SKM-1 (cell line): ENCODE measurements at regions not wholly inside any gene's neighbourhood (a gene's known extent, or its start where the extent isn't known, plus 50 kb on each side); places are given as distances from the start of the nearest gene placed in this dataset.
"Not testable (repeated sequence)": the region's sequence is repeated elsewhere in the genome, so short reads cannot be mapped to it uniquely, and the experiment has no call there.

Source experiments
- DNase-seq: peaks from one replicate; lab custom pipeline; 2025; ENCODE audit not compliant: unreplicated experiment; lab: John Stamatoyannopoulos, UW

DNA sequence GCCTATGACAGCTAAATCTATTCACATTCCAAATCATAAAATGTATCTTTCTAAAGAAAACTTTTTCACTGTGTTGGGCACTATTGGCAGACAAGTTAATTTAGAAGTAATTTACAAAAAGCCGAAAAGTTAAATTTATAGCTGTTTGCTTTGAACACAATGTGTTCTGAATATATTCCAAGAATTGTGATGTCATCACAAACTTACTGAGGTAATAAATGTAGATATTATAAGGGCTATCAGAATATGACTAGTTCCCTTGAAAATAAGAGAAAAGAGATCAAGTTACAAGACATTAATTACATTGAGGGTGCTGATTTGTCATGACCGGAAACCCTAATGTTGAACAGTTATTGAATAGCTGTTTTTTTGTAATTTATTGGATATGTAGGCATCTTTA is 153.9 kb upstream of the SCN7A start:
- no peak for DNase-seq

DNA sequence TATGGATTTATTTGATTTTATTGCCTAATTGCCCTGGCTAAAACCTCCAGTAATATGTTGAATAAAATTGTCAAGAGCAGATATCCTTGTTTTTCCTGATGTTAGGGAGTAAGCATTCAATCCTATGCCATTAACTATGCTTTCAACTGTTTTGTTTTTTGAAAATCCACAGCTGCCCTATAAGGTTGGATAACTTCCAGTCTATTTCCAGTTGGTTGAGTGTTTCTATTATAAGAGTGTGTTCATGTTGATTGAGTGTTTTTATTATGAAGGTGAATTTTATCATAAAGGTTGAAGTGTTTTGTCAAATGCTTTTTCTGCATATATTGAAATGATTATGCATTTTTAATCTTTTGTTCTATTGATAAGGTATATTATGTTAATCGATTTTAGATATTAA is 149.9 kb upstream of the SCN7A start:
- no peak for DNase-seq

DNA sequence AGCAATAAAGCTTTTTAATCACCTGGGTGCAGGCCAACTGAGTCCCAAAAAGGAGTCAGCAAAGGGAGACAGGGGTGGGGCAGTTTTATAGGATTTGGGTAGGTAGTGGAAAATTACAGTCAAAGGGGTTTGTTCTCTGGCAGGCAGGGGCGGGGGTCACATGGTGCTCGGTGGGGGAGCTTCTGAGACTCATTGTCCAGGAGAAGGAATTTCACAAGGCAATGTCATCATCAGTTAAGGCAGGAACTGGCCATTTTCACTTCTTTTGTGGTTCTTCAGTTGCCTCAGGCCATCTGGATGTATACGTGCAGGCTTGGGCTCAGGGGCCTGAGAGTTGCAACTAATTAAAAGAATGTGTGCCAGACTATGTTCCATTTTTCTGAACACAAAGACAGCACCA is 147.5 kb upstream of the SCN7A start:
- not testable (repeated sequence) for DNase-seq

- DNase-seq = no peak
Measured at GRCh38 chr2:166637051-166637450, 143.0 kb upstream of the SCN7A start.

DNA sequence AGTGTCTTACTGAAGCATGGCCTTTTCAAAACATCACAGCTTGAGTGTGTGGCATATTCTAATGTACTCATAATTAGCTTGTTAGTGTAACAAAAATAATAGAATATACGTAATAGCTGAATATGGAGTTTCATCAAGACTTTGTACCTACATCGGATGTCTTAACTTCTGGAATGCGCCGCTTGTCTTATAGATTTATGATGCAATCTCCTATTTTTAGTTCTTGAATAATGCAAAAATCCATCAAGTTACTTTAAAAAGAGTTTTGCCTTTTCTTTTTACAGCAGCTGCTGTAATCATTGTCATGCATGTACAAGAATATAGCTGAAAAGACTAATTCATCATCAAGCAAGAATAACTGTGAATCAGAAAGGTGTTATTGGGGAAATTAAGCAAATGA is 140.7 kb upstream of the SCN7A start:
- no peak for DNase-seq

GRCh38 chr2:166632616-166633015 is 138.6 kb upstream of the SCN7A start:
- no peak for DNase-seq

GRCh38 chr2:166628478-166629136 is 134.6 kb upstream of the SCN7A start:
- no peak for DNase-seq

- no peak for DNase-seq
Measured at GRCh38 chr2:166627893-166628292, 133.8 kb upstream of the SCN7A start.

- no peak for DNase-seq
Measured at GRCh38 chr2:166625670-166626069, 131.6 kb upstream of the SCN7A start.

- DNase-seq = no peak
Measured at GRCh38 chr2:166614503-166614902, 120.5 kb upstream of the SCN7A start.

DNA sequence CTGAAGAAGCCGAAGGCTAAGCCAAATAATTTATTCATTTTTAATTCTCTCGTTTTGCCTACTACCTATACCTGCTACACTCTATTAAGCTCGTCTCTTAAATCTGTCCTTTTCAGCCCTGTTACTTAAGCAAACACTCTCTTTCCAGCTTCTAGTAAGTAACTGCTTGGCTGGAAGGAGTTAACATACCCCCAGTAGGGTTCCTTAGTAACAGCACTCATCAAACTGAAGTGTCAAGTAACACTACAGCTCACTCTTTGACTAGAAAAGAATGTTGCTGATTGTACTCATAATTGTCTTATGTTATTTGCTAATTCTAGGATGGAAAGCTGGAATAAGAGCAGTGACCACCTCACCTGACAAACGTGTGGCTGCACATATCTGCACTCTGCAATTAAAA is 120.0 kb upstream of the SCN7A start:
- DNase-seq = no peak

- no peak for DNase-seq
Measured at GRCh38 chr2:166613226-166613625, 119.2 kb upstream of the SCN7A start.

- no peak for DNase-seq
Measured at GRCh38 chr2:166612214-166612613, 118.2 kb upstream of the SCN7A start.

GRCh38 chr2:166610913-166611305 is 116.9 kb upstream of the SCN7A start:
- DNase-seq = no peak

GRCh38 chr2:166610180-166610912 is 116.3 kb upstream of the SCN7A start:
- no peak for DNase-seq

DNA sequence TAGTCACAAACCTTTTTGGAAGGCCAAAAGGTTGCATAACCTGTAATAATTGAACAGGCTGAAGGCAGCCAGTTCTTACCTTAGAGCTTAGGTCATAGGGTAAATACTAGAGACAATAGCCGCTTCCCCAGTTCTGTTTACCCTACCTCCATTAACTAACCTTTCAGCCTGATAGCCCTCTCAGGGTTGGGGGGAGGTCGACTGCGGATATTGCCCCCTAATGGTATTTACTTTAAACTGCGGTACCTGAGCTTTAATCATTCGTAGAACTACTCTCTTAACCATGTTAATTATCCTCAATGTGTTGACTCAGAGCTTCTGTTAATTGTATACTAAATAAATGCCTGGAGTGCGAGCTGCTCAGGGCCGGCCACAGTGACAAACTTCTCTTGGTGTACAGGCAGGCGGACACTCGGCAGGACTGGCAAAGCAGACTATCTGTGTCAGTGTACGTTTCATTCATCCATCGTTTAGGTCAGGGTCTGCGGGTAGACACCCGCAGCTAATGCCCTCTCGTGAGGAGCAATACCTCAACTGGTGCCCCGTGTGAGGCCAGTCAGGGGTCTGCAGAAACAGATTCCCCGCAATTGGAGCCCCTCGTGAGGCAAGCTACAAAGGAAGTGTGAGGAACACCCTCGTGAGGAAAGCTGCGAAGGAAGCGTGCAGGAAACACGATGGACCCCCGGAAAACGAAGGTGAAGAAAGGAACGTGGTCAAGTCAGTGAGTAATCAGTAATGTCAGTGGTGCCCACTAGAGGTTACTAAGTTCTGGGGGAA is 115.3 kb upstream of the SCN7A start:
- DNase-seq = no peak

DNA sequence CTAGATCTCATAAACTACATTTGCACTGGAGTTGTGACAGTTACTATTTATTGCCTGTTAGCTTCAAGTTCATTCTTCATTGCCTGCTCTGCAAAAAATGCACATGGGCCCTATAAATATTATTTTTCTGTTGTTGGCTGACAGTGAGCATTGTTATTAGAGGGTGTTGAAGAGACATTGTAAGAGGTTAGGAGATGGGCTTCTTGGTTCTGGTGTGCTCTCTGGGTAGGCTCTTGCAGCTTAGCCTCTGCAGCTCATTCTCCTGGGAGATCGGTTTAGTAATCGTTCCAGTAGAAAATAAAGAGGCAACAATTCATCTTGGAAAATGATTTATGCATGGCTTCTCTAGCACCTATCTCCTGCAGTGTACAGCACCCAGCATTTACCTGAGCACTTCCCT is 113.8 kb upstream of the SCN7A start:
- DNase-seq = no peak

GRCh38 chr2:166593403-166593802 is 99.4 kb upstream of the SCN7A start:
- no peak for DNase-seq

DNA sequence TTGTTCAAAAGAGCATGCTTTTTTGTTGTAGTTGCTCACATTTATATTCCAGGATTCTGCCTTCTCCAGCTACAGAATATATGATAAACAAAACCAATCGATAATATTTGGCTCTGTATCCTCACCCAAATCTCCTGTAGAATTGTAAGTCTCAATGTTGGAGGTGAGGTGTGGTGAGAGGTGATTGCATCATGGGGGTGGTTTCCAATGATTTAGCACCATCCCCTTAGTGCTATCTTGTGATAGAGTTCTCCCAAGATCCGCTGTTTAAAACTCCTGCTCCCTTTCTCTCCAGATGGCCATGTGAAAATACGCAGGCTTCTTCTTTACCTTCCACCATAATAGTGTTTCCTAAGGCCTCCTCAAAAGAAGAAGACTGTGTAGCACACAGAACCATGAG is 98.7 kb upstream of the SCN7A start:
- DNase-seq = no peak

DNA sequence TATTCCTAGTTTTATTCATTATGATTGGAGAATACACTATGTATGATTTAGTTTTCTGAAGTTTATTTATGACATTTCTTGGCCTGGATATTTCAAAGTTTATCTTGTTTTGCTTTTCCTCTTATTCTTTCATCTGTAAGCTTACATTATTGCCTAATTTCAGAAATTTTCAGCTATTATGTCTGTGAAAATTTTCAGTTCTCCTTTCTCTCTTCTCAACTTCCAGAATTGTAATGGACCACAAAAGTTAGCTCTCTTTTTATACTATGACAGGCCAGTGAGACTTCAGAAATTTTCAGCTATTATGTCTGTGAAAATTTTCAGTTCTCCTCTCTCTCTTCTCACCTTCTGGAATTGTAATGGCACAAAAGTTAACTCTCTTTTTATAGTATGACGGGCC is 97.2 kb upstream of the SCN7A start:
- no peak for DNase-seq

DNA sequence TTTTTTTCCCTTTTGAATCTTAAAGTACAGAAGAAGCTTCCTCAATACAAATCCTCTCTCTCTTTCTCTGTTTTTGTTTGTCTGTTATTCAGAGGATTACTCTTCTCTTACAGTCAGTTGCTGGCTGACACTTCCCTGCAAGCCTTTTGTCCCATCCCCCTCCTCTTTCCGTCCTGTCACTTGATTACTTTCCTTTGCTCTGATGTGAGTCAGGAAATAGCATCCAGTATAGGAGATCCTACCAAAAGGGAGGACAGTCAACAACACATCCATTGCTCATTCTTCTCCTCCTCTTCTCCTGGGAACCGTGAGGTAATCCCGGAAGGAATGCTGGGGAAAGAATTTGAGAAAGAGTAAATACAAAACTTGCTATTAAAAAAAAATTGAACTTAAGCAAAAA is 79.3 kb upstream of the SCN7A start:
- no peak for DNase-seq

DNA sequence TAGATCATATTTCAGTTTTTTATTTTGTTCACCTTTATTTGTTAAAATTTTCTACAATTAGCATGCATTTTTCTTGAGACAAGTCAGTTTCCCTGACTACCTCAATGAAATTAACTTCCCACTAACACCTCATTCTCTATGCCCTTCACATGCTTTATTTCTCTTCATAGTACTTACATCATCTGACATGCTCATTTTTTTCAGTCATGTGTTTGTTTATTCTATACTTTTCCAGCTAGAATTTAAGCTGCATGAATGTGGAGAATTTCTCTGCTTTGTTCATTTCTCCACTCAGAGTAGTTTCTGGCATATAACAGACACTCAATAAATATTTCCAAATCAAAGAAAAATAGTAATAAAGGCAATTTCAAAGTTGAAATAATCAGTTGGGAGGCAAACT is 78.9 kb upstream of the SCN7A start:
- DNase-seq = no peak
